LoVo (cell line): ENCODE measurements at regions not wholly inside any gene's neighbourhood (a gene's known extent, or its start where the extent isn't known, plus 50 kb on each side); places are given as distances from the start of the nearest gene placed in this dataset.
"Not testable (repeated sequence)": the region's sequence is repeated elsewhere in the genome, so short reads cannot be mapped to it uniquely, and the experiment has no call there.

Experiments used
- DNase-seq: peaks from one replicate; pipeline ENCODE4 v3.0.0-alpha.2; 2016; ENCODE audit warnings: low spot score

DNA sequence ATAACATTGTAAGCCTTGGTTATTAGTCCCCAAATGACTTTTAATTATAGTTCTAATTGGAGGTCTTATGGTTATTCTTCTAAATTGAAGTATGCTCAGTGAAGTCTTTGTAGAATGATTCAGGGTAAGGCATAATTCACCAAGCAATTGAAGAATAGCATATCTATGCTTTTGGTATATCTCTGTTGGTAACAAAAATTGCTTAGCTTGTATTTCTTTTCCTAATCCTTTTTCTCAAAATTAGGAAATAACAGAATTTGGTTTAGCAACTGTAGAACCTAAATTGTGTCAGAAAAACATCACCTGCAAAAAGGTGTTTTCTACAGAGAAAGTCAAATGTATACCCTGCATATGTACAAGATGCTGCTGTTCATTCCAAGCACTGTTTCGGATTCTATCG lies 189.2 kb upstream of the EPHA4 start:
- DNase-seq, result no peak

- no peak for DNase-seq
These were observed 186.0 kb upstream of the EPHA4 start for GRCh38 chr2:221758076-221758475.

DNA sequence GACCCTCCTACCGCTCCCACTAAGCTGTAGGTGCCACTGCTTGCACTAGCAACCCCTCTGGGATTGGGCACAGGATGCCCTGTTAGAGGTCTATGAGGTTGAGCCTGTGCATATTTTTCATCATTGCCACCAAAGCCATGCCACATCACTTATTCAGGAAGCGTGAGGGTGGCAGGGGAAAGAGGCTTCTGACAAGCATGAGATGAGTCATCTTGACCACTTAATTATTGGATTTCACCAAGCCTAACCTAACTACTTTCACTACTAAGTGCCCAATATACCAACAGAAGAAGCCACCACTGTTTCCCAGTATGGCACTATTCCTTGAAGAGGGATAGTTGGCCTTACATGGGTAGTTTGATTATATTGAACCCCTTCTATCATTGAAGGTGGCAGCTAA lies 181.3 kb upstream of the EPHA4 start:
- DNase-seq, result no peak

DNA sequence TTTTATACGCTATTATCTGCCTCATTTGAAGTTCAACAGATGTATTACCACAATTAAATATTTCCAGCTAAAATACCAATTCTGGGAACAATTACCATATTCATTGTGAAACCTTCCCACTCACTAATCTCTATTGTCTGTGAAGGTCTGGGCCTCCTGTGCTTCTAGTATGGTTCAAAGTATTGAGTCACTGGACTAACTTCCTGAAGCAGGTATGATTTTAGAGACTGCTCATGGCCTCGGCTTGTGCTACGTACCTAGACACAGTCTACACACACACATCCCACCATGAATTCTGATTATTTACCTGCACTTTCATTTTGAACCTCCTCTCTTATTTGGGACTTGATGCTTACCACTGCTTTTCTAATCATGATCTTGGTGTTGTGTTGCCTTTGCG lies 180.7 kb upstream of the EPHA4 start:
- DNase-seq, result no peak

DNA sequence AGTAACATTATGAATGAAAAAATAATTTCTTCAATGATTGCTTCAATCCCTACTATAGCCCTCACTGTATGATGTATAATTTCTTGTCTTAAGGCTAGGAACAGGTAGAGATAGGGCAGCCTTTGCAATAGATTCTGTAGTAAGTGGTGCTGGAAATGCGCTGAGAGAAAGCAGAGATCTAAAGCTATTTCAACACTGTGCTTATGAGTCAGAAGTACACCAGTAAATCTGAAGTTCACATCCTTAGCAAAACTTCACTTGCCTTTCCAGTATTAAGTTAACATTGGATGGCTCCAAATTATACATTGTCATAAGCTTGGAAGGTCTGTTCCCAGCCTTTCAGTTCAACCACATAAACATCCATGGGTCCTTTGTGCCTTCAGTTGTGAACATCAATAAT lies 178.2 kb upstream of the EPHA4 start:
- DNase-seq, result no peak

DNA sequence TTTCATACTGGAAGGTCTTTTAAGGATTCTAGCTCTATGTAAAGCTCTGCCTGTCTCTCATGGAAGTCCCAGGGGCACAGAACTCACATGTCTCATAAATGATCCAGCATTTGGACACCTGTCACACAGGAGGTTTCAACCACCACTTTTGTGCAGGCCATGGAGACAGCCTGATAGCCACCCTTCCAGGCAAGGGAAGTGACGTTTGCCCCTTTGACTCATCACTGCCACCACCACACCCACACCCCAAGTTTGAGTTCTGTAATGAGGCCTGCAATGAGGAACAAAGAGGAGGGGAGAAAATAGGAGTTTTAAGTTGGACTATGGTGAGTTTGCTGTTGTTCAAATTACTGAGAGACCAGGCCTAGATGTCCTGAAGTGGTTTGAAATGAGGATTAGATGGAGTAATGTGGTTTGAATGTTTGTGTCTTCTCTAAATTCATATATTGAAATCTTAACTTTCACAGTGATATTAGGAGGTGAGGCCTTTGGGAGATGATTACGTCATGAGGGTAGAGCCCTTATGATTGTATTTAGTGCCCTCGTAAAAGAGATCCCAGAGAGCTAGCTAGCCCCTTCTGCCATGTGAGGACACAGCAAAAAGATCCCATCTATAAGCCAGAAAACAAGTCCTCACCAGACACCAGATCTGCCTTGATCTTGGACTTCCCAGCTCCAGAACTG lies 175.3 kb upstream of the EPHA4 start:
- no peak for DNase-seq

DNA sequence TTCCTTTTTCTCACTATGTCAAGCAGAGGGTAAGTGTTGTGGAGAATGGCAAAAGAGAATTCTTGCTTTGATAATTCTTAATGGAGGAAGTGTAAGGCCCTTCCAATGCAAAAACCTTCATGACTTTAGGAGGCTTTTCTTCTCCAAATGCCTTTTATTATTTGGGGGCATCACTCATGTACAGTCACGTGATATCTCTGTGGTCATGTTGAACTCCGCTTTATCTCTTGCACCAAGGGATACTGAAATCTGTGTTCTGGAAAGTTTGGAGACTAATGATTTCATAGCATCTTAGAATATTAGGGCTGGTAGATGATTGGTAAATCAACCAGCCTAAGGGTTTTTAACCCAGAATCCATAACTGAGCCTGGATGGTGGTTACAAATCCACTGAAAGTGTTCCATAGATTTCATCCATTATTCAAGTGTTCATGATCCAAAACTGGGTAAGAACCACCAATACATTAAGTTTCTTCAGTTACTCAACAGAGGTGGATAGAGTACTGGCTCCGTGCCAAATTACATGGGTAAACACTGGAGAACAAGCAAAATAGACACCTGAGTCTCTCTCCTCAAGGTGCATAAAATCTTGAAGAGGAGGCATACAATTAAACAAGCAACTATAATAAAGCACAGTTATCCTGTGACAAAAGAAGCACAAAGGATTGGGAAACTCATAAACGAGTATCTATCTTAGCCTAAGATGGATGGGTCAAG lies 169.6 kb upstream of the EPHA4 start:
- no peak for DNase-seq

DNA sequence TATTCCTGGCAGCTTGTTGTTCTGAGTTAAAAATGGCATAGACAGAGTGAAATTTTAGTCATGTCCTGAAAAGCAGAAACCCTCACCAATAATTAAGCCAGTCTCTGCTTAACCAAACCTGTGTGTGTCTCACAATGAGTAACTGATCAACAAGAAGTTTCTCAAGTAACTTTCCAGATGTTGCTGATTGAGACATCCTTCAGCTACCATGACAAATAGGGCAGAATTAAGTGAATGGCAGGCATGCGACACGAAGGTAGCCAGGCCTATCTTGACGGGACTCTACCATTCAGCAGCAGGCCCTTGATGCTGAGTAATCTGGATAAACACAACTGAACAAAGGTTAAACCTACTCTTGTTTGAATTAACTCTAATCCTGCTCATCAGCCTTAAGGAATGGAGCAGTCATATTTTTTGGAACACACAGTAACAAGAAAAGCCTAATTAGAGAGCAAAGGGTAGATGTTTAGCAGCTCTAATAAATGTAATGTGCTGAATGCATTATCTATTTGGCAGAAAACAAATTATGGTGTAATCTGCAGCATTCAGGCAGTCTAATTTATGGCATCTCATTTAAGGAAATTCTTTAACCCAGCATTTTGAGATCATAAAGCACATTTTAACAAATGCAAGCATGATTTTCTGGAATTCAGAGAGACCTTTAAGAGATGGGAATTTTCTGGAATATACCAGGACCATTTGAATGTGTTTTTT lies 159.5 kb upstream of the EPHA4 start:
- DNase-seq, result no peak

- DNase-seq, result no peak
These were observed 154.9 kb upstream of the EPHA4 start for GRCh38 chr2:221726894-221727513.

GRCh38 chr2:221724631-221725203 lies 152.6 kb upstream of the EPHA4 start:
- no peak for DNase-seq

DNA sequence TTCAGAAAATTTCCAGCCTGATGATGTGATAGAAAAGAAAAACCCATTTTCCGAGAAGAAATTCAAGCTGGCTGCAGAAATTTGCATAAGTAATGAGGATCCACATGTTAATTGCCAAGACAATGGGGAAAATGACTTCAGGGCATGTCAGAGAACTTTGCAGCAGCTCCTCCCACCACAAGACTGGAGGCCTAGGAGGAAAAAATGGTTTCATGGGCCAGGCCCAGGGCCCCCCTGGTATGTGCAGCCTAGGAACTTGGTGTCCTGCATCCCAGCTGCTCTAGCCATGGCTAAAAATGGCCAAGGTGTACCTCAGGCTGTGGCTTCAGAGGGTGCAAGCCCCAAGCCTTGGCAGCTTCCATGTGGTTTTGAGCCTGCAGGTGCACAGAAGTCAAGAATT lies 152.0 kb upstream of the EPHA4 start:
- DNase-seq, result not testable (repeated sequence)

DNA sequence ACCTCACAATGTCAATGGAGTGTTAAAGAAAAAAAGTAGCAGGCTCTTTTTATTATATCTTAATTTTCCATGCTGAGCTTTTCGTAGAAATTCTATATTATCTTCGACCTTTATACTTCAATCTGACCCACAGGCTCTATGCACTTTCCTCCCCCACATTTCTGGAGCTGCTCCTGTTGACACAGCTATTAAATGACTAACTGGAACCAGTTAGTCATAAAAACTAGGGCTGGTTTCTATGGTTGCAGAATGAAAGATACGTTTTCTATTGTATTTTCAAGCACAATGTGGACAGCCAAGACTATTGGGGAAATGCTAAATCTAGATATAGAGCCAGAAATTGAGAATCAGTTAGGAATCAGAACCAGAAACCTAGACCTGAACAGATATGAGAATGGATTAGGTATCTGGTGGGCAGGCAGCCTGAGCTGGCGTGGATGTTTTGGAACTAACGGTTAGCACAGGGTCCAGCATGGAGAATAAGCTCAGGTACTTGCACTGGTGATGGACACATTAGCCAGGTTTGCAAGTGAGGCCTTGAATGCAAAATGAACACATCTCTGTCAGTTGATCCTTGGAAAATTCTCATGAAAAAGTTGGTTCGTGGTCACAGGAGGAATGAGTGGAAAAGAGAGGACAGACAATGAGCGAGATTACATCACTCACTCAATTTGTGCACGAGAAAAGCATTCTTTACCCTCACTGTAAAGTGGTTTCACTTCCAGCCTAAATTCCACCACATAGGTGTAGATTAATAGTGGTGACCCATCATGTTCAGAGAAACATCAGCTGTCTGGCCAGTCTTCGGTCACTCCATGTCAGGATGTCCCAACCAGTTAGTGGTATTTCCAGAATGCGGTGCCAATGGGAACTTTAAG lies 144.6 kb upstream of the EPHA4 start:
- DNase-seq, result no peak

DNA sequence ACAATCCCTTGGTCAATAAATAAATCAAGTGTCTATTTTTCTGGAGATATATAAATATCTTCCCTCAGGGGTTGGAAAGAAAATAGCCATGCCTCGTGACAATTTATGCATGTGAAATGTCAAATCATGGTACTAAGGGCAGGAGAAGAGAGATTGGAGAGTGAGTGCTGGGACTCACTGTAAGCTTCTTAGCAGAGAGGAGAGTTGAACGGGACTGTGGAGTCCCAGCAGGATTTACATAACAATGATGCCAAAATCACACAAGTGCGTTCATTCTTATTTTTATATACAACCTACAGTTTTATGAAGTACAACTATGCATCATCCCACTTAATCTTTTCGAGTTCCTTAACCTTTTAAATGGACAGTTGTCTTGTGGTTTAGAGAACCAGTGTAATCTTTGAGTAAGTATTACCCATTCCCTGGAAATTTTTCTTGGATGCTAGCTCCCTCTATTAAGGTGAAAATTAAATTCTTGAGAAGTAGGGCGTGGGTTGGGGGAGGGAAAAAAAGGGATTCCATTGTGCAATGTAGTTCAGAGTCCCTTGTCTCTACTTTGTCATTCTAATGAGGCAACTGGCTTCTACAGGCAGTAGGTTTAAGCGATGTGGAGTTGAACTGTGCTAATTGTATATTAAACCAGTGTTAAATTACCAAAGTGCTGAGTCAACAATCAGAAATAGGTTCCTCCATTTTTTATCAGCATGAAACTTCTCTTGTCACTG lies 143.6 kb upstream of the EPHA4 start:
- DNase-seq, result no peak

DNA sequence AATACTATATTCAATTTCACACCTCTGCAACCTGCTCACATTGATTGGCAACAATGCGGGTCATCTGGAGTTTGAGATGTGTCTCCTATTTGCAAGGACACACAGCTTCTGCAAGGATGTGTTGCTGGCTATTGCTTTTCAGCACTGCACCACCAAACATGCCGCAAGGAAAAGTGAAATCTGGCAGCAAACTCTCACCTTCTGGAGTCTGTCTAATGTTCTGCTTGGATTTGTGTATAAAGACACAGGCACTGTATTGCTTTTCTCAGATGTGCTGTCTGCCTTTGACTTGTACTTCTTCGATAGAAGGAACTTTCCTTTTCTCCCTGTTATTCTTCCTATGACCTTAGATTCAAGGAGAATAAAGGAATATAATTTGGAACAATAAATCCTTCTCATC lies 138.6 kb upstream of the EPHA4 start:
- no peak for DNase-seq

DNA sequence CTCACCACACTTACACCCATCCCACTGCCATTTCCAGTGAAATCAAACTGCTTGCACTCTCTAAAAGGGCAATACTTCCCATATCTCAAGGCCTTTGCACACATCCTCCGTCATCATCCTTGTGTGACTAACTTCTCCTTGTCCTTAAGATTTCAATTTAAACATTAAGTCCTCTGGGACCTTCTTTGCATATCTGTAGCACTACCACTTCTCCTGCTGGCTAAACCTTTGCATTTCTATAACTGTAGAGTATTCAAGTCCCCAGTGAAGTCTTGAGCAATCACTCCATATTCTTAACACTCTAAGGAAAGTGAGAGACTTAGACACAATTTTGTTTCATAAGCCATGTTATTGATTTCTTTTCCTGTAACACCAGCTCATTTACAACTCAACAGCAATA lies 136.8 kb upstream of the EPHA4 start:
- DNase-seq, result no peak

- no peak for DNase-seq
These were observed 133.2 kb upstream of the EPHA4 start for GRCh38 chr2:221705185-221705877.

GRCh38 chr2:221704442-221704841 lies 132.3 kb upstream of the EPHA4 start:
- no peak for DNase-seq

DNA sequence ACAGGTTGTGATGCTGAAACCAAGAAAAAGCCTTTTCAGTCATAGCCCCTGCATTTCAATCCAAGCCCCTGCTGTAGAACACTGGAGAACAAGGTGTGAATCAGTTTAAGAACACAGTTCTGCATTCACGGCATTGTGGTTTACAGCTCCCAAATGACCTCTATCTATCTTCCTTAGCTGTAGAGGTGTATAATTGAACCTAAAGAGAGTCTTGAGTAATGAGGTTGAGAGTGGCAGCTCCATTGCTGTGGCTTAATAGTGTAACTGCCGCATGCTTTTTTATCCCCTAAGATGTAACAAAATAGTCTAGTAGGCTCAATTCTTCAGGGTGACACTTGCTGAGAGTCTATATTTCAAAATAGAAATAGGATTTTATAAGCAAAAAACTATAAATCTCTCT lies 121.3 kb upstream of the EPHA4 start:
- no peak for DNase-seq

GRCh38 chr2:221691571-221691970 lies 119.5 kb upstream of the EPHA4 start:
- DNase-seq, result no peak

DNA sequence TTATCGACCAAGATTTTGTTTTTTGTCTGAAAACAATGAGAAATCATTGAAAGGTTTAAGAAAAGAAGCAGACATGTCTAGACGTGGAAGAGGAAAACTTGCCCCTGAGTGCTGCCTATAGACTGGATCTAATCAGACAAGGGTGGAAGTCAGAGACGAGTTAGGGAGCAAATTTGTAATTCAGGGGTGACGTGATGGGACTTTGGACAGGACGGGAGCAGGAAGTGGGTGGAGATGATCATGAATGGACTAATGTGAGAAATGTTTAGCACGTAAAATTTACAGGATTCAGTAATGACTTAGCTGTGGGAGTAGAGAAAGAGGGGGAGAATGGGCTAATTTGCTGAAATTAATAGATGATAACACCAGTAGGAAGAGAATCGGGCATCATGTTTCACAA lies 117.0 kb upstream of the EPHA4 start:
- no peak for DNase-seq
